Uterus (tissue), 3 donors: ENCODE measurements at regions not wholly inside any gene's neighbourhood (a gene's known extent, or its start where the extent isn't known, plus 50 kb on each side); places are given as distances from the start of the nearest gene placed in this dataset.

ENCODE experiments used
- DNase-seq, 2 donors: peaks; one replicate each; pipeline ENCODE4 v3.0.0-alpha.2; 2019 to 2020
- H3K27ac ChIP-seq, 2 donors: fragments of 200-600 bp; sonication (generic); 1 replicate in 1 of 2; 2 replicates in 1 of 2; pipeline ENCODE4 v1.5.1; 2016 to 2018
- H3K27me3 ChIP-seq, 2 donors: fragments of 200-600 bp; sonication (generic); one replicate each; pipeline ENCODE4 v1.5.1; 2018 to 2019; ENCODE audit warnings: control low read depth in 1 of 2
- H3K36me3 ChIP-seq, 2 donors: fragments of 200-600 bp; sonication (generic); one replicate each; pipeline ENCODE4 v1.5.1; 2019; ENCODE audit warnings: control low read depth in 1 of 2
- H3K4me1 ChIP-seq, 2 donors: fragments of 200-600 bp; sonication (generic); one replicate each; pipeline ENCODE4 v1.5.1; 2018 to 2019; ENCODE audit warnings: control low read depth in 1 of 2
- H3K4me3 ChIP-seq, 2 donors: fragments of 200-600 bp; sonication (generic); 1 replicate in 1 of 2; 2 replicates in 1 of 2; pipeline ENCODE4 v1.5.1; 2018 to 2019; ENCODE audit warnings: mild to moderate bottlenecking in 1 of 2
- H3K9me3 ChIP-seq, 2 donors: fragments of 200-600 bp; sonication (generic); one replicate each; pipeline ENCODE4 v1.5.1; 2019; ENCODE audit warnings: control low read depth in 1 of 2
- POLR2A ChIP-seq, 2 donors: fragments of 450-650 bp; IDR thresholded peaks; one replicate each; pipeline ENCODE4 v1.6.1; 2016; ENCODE audit warnings: antibody characterized with exemption in 2 of 2, mild to moderate bottlenecking in 1 of 2, moderate library complexity in 1 of 2
- intact Hi-C: fragments of 100-400 bp; cut with DNase I; formaldehyde crosslinking; loops from one replicate; pipeline ENCODE4 v1.15.1; 2023; ENCODE audit warnings: low total_unique reads
- TF ChIP-seq, protein P1 (sequence below), 4 experiments: fragments of 200-600 bp in 2 of 4; fragments of 450-650 bp in 2 of 4; sonication (generic) in 2 of 4; IDR thresholded peaks; one replicate each; pipeline ENCODE4 v1.5.1; 2016 to 2019; ENCODE audit warnings: antibody characterized with exemption in 4 of 4, mild to moderate bottlenecking in 2 of 4, moderate library complexity in 1 of 4
- donor health status: DM: yes; HTN: yes; CAD: no.

DNA sequence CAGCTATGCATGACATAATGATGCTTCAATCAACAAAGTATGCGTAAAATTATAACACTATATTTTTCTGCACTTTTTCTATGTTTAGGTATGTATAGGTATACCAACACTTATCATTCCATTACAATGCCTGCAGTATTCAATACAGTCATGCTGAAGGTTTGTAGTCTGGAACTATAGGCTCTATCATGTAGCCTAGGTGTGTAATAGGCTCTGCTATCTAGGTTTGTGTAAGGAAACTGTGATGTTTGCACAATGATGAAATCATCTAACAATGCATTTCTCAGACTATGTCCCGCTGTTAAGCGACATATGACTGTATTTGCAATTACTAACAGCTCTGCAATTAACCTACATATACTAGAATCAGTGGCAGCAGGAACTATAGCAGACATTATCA, 1447.5 kb downstream of the GATA3 start:
- Histone ChIP-seq H3K27ac (no peak overlapping the region), H3K36me3 (no peaks in the 10 kb centered on the region), H3K27me3 (no peaks in the 10 kb centered on the region), H3K4me3 (no peak overlapping the region), H3K4me1 (no peaks in the 10 kb centered on the region), H3K9me3 (no peaks in the 10 kb centered on the region)
- intact Hi-C loops: no loop called here
- DNase-seq: no peak
- TF ChIP-seq, protein P1, sequence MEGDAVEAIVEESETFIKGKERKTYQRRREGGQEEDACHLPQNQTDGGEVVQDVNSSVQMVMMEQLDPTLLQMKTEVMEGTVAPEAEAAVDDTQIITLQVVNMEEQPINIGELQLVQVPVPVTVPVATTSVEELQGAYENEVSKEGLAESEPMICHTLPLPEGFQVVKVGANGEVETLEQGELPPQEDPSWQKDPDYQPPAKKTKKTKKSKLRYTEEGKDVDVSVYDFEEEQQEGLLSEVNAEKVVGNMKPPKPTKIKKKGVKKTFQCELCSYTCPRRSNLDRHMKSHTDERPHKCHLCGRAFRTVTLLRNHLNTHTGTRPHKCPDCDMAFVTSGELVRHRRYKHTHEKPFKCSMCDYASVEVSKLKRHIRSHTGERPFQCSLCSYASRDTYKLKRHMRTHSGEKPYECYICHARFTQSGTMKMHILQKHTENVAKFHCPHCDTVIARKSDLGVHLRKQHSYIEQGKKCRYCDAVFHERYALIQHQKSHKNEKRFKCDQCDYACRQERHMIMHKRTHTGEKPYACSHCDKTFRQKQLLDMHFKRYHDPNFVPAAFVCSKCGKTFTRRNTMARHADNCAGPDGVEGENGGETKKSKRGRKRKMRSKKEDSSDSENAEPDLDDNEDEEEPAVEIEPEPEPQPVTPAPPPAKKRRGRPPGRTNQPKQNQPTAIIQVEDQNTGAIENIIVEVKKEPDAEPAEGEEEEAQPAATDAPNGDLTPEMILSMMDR (IDR thresholded peaks at IDR 0.05): no peak
- TF ChIP-seq POLR2A (IDR thresholded peaks at IDR 0.05): no peak

DNA sequence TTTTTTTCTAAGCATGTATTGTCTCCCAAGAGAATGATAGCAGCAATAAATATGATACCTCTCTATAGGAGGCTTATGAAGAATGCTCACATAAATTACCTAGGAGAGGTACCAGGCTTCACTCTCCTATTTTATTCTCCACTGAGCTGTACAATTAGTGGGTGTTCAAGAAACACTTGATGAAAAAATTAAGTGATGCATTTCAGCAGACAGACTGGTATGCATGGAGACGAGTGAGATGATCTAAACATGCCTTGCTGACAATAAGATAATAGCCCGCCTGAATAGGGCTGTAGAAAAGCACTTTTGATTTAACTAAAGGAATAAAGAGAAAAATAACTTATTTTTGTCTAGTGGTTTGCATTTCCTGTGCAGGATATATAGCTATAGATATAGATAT, 1449.7 kb downstream of the GATA3 start:
- no peak for DNase-seq
- intact Hi-C loops: no loop called here
- H3K27ac ChIP-seq: no peak overlapping the region
- TF ChIP-seq, protein P1 (IDR thresholded peaks at IDR 0.05): no peak
- TF ChIP-seq POLR2A (IDR thresholded peaks at IDR 0.05): no peak
- no peaks in the 10 kb centered on the region for H3K9me3 ChIP-seq
- no peaks in the 10 kb centered on the region for H3K36me3 ChIP-seq
- no peak overlapping the region for H3K4me3 ChIP-seq
- no peaks in the 10 kb centered on the region for H3K4me1 ChIP-seq
- H3K27me3 ChIP-seq: no peaks in the 10 kb centered on the region

DNA sequence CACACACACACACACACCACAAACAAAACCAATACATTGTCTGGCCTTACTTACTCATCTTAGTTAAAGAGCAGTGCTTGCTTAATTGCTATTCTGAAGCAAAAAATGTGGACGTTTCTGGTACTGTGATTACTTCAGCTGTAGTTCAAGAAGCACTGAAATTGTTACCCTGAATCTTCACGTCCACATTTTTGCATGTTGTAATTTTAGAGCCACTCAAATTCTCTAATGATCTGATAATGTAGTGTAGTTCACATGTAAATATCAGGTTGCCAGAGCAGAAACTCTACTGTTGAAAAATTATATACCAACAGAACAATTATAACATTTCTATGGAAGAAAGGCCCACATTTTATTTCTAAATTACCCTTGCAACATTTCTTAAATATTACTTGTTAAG, 1451.1 kb downstream of the GATA3 start:
- TF ChIP-seq, protein P1 (IDR thresholded peaks at IDR 0.05): no peak
- no peak for TF ChIP-seq POLR2A (IDR thresholded peaks at IDR 0.05)
- Histone ChIP-seq H3K27me3 (no peaks in the 10 kb centered on the region), H3K9me3 (no peaks in the 10 kb centered on the region), H3K27ac (no peak overlapping the region), H3K36me3 (no peaks in the 10 kb centered on the region), H3K4me3 (no peak overlapping the region), H3K4me1 (no peaks in the 10 kb centered on the region)
- DNase-seq: no peak
- intact Hi-C loops: no loop called here

DNA sequence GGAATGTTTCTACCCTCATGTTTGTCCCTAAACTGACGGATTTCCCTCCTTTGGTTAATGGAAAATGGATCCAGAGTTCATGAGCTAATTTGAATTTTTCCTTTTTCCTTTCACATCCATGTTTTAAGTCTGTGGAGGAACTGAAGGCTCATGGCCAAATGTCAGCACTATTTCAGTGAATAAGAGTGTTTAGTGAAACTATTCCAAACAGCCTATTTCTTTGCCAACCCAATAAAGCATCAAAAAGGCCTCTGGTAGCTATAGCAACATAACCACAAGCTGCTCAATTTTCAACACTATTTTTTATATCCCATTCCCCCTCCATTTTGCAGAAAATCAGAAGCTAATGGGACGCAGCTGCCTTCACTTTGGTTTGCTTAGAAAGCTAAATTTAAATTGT, 1454.1 kb downstream of the GATA3 start:
- DNase-seq: no peak
- intact Hi-C loops: no loop called here
- H3K36me3 ChIP-seq: no peaks in the 10 kb centered on the region
- no peak for TF ChIP-seq POLR2A (IDR thresholded peaks at IDR 0.05)
- TF ChIP-seq, protein P1 (IDR thresholded peaks at IDR 0.05): no peak
- no peak overlapping the region for H3K27ac ChIP-seq
- no peaks in the 10 kb centered on the region for H3K27me3 ChIP-seq
- H3K9me3 ChIP-seq: no peaks in the 10 kb centered on the region
- no peaks in the 10 kb centered on the region for H3K4me1 ChIP-seq
- no peak overlapping the region for H3K4me3 ChIP-seq

DNA sequence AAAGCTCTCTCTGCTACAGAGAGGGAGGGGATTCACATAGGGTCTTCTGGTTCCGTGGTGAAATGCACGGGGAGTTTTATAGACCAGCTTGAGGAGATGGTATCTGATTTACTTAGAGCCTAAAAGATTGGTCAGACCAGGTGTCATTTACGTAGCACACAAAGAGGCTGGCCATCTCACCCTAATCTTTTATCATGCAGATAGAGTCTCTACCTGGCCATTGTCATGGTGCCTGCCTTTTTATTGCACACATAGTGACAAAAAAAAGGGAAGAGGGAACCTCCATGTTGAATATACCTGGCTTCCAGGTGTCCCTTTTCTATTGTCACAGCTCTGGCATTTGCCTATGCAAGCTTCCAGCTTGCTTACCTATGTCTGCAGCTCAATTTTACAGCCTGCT, 1456.1 kb downstream of the GATA3 start:
- H3K27ac ChIP-seq: no peak overlapping the region
- no peaks in the 10 kb centered on the region for H3K36me3 ChIP-seq
- no peaks in the 10 kb centered on the region for H3K4me1 ChIP-seq
- H3K27me3 ChIP-seq: no peaks in the 10 kb centered on the region
- no peaks in the 10 kb centered on the region for H3K9me3 ChIP-seq
- intact Hi-C loops: no loop called here
- no peak overlapping the region for H3K4me3 ChIP-seq
- TF ChIP-seq, protein P1 (IDR thresholded peaks at IDR 0.05): no peak
- no peak for TF ChIP-seq POLR2A (IDR thresholded peaks at IDR 0.05)
- no peak for DNase-seq
